Inflammatory macrophage treated with lipopolysaccharide for 1 hour (primary cell): ENCODE measurements at regions not wholly inside any gene's neighbourhood (a gene's known extent, or its start where the extent isn't known, plus 50 kb on each side); places are given as distances from the start of the nearest gene placed in this dataset.

Experiments used
- DNase-seq, 2 donors: peaks; one replicate each; pipeline ENCODE4 v3.0.0-alpha.2; 2020 to 2022

- no peak for DNase-seq
Observed at GRCh38 chr1:68378296-68379084, 71.3 kb downstream of the RPE65 start.

DNA sequence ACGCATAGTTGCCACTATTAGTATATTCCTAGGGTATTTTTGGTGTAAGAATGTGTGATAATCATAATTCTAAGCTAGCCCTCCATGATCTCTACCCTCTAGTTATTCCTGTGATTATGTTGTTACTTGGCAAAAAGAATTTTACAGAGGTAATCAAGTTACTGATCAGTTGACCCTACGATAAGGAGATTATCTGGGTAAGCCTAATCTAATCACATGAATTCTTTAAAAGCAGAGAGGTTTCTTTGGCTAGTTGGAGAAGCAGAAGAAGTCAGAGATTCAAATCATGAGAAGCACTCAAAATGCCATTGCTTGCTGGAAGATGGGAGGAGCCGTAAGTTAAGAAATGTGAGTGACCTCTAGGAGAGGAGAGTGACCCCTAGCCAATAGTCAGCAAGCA is 72.7 kb downstream of the RPE65 start:
- DNase-seq = no peak

DNA sequence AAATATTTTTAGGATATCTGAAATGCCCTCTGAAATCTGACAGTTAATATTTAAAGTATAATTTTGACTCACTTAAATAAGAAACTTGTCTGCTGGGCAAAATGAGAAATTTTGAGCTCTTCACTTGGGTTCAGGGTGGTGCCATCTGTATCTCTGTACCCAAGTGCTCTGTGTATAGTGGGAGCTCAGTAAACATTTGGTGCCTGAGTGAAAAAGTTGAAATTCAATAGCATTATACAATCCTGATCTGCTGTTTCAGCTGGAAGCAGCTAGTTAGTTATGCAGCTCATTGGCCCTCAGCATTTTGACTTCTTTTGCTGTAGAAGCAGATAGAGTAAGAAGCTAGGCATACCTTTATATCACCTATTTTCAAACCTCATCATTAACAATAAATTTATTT is 73.3 kb downstream of the RPE65 start:
- no peak for DNase-seq

GRCh38 chr1:68375919-68376318 is 73.8 kb downstream of the RPE65 start:
- DNase-seq = no peak

DNA sequence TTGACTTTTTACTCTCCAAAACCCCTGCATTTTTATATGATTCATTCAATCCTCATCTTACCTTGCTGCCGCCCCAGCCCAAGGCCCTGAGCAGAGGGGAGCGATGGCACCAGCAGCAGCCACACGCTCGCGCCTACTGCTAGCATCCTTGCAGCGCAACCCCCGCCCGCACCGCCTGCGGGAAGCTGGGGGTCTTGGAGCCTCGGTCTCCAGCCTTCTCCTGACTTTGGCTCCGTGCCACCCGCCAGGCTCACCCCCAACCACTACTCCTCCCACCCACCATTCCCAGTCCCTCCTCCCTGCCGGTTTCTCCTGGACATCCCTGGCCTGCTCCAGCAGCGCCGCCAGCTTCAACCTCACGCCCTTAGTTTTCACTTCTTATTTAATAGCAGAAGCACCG is 76.6 kb downstream of the RPE65 start:
- no peak for DNase-seq

- DNase-seq = no peak
Observed at GRCh38 chr1:68372487-68372886, 77.3 kb downstream of the RPE65 start.

DNA sequence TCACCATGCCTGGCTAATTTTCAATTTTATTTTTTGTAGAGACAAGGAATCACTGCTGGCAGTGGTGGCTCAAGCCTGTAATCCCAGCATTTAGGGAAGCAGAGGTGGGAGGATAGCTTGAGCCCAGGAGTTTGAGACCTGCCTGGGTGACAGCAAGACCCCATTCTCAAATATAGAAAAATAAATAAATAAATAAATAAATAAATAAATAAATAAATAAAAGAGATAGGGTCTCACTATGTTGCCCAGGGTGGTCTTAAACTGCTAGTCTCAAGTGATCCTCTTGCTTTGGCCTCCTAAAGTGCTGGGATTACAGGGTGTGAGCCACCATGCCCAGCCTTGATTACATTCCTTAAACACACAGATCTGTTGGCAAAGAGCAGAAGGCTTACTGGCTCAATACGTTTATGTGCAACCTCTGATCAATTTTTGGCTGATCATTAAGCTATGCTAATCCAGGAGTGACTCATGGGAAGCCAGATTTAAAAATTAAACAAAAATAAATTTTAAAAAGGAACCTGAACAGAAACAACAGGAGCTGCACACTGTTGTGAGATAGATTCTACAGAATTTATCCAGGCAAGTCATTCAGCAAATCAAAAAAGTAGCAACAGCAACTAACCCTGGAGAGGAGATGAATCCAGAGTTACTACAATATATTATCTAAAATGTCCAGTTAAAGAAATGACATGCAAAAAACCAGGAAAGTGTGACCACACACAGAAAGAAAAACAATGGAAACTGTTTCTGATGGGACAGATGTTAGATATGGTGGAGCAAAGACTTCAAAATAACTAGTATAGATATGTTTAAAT is 79.4 kb downstream of the RPE65 start:
- DNase-seq = no peak

GRCh38 chr1:68366572-68366971 is 83.2 kb downstream of the RPE65 start:
- DNase-seq = no peak

GRCh38 chr1:68365709-68366382 is 83.9 kb downstream of the RPE65 start:
- no peak for DNase-seq

DNA sequence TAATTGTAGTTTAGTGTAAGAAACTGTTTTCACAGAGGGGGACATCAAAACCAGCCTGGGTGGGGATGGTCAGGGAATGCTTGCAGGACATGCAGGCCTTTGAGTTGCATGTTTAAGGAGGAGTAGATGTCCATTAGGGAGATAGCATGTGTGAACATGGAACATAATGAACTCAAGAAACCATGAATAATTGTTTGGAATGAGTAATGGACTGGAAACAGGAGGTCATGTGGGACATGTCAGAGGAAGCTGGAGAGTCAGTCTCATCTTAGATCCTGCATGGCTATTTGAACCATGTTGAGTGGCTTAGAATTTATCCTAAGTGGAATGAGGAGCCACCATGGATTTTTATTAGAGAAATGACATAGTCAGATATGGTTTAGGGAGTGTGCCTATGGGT is 86.4 kb downstream of the RPE65 start:
- no peak for DNase-seq

GRCh38 chr1:68361346-68361910 is 88.3 kb downstream of the RPE65 start:
- DNase-seq = peak; percentile 48 to 56

- no peak for DNase-seq
Observed at GRCh38 chr1:68359045-68359444, 90.7 kb downstream of the RPE65 start.

- DNase-seq = no peak
Observed at GRCh38 chr1:68358439-68358838, 91.3 kb downstream of the RPE65 start.

- no peak for DNase-seq
Observed at GRCh38 chr1:68355614-68356013, 94.1 kb downstream of the RPE65 start.

GRCh38 chr1:68352202-68352601 is 97.6 kb downstream of the RPE65 start:
- DNase-seq = no peak

GRCh38 chr1:68347415-68347814 is 102.3 kb downstream of the RPE65 start:
- peak; percentile 55 to 67 for DNase-seq

DNA sequence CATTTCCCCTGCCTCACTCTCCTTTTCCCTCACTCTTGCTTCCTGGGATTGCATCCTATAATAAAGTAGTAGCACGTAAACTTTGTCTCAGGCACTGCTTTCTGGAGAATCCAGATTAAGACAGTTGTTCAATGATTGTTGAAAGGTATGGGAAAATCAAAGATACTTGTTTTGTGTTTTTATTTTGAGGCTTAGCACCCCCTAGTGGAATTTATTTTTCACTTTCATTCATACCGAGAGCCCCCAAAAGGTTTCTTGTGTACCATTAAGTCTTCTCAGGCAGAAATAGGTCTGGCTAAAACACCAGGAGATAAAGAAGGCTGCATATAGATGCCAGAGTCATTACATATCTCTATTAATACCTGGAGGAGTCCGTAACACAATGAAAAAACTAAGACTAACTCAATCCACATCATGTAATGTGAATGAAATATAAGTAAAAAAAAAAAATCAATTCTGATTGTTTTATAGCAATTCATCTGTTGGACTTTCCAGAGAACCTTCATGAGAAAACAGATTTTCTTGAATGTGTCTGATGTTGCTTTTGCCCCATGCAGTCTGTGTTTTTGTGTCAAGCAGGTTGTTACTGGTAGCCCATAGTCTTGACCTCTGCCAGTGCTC is 103.5 kb downstream of the RPE65 start:
- no peak for DNase-seq

GRCh38 chr1:68344208-68344607 is 105.5 kb downstream of the RPE65 start:
- DNase-seq = no peak

DNA sequence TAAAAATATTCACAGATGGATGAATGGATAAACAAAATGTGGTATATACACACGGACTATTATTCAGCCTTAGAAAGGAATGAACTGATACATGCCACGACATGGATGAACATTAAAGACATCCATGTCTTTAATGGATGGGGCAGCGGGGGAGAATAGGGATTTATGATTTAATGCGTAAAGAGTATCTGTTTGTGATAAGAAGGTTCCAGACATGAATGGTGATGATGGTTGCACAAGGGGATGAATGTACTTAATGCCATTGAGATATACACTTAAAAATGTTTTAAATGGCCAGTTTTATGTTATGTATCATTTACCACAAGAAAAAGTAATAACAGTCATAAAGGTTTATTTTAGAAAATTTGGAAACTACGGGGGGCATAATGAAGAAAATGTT is 108.6 kb upstream of the WLS start:
- no peak for DNase-seq

DNA sequence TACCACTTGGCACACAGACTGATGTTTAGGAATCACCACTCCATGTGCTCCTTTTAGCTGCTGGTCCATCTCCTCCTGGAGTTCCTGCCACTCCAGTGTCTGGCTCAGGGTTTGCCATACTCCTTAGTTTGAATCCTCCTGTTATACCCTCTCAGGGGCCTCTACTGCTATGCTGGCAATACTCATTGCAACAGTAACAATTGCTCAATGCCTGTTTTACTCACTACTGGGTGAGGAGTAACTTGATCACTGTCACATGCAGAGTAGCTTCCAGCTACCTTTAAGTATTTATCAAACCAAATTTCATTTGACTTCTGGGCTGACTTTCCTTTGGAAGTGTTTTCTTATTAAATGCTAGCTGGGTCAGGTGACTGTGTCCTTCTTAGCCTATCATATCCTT is 107.2 kb upstream of the WLS start:
- DNase-seq = peak; percentile 69 to 82

DNA sequence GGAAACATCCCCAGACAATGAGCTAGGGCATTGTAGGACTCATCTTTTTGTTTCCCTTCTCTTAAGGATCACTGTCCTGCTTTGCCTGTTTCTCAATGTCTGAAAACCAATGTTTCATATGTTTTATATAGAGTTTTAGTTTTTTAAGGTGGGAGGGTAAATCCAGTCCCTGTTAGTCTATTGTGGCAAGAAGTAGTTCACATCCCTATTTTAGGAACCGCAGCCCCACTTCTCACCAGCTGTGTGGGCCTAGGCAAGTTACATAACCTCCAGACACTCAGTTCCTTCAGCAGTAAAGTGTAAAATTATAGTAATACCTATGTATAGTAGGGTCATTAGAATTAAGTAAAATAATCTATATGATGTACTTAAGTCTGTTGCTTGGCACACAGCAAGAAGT is 105.8 kb upstream of the WLS start:
- peak; percentile 65 to 81 for DNase-seq

DNA sequence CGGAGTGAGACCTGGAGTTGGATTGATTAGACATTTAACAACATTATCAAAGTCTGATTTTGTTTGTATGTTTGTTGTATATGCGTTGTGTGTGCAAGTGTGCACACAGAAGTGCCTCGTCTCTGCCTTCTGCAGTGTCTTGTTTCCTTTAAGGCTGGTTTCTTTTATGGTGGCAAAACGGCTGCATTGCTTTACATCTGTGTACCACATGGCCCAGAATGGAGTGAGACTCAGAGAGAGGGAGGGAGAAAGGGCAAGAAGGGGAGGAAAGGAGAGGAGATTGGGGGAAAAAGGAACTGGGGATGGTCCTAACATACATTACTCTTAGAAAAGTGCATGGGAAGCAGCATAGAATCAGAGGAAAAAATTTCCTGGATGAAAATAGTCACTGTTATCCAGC is 99.7 kb upstream of the WLS start:
- no peak for DNase-seq
